ENCODE measurements at regions not wholly inside any gene's neighbourhood (a gene's known extent, or its start where the extent isn't known, plus 50 kb on each side); places are given as distances from the start of the nearest gene placed in this dataset.
"Not testable (repeated sequence)": the region's sequence is repeated elsewhere in the genome, so short reads cannot be mapped to it uniquely, and the experiment has no call there.

- DNase-seq (ENCODE audit: low spot score), result no peak
Measured at GRCh38 chr11:87971354-87971753, 203.9 kb downstream of the RAB38 start.

DNA sequence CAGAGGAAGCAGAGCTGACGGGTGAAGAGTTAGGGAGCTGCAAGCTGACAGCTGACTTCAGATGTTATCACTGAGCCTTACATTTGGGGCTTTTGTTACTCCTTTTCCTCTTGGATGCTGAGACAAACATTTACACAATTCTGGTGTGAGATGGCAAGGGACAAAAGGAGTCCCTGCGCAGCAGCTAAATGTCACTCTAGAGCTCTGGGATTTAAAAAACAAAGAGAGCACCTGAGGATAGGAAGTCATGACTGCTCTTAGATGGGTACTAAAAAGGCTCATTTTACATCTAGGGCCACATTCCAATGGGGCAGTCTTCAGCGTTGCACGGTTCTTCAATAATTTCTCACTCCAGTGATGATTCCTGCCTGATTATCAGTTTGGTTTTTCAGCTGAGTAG lies 204.5 kb downstream of the RAB38 start:
- no peak for DNase-seq (ENCODE audit: low spot score)

GRCh38 chr11:87967459-87967858 lies 207.8 kb downstream of the RAB38 start:
- DNase-seq (ENCODE audit: low spot score), result no peak

GRCh38 chr11:87966694-87967093 lies 208.5 kb downstream of the RAB38 start:
- DNase-seq (ENCODE audit: low spot score), result no peak

GRCh38 chr11:87966216-87966615 lies 209.0 kb downstream of the RAB38 start:
- DNase-seq (ENCODE audit: low spot score), result no peak

- DNase-seq (ENCODE audit: low spot score), result no peak
Measured at GRCh38 chr11:87961606-87962005, 213.6 kb downstream of the RAB38 start.

- DNase-seq (ENCODE audit: low spot score), result no peak
Measured at GRCh38 chr11:87957961-87958360, 217.3 kb downstream of the RAB38 start.

DNA sequence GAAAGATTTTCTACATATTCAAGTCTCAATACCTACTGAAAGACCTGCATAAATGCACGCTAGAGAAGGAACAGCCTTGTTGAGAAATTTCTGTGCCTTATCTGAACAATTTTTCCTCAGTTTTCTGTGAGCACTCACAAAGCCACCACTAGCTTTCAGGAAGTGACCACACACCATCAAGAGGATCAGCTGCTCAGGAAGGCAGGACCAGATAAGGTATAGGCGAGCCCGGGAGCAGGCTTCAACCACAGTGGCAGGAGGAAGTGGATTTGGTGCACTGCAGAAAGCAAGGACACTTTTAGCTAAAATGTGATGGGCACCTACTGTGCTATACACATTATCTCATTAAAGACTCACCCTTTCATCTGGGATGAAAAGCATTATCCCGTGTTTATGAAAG lies 220.8 kb downstream of the RAB38 start:
- DNase-seq (ENCODE audit: low spot score), result no peak

GRCh38 chr11:87942786-87943185 lies 232.5 kb downstream of the RAB38 start:
- no peak for DNase-seq (ENCODE audit: low spot score)

DNA sequence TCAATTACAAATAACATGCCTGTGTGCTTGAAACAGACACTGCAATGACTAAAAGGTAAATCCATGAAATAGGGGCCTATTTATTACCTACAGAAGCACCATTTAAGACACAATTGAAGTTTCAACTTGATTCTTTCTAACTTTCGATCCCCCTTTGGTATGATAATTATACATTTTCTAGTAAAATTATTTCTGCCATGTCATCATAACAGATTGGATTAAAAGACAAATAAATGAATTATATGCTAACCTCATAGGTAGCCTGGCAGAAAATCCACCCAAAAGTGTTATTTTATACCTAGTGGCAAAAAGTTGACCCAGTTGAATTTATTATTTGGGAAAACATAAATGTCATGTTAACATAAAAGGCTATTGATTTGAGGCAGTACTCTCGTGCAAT lies 241.1 kb downstream of the RAB38 start:
- no peak for DNase-seq (ENCODE audit: low spot score)

DNA sequence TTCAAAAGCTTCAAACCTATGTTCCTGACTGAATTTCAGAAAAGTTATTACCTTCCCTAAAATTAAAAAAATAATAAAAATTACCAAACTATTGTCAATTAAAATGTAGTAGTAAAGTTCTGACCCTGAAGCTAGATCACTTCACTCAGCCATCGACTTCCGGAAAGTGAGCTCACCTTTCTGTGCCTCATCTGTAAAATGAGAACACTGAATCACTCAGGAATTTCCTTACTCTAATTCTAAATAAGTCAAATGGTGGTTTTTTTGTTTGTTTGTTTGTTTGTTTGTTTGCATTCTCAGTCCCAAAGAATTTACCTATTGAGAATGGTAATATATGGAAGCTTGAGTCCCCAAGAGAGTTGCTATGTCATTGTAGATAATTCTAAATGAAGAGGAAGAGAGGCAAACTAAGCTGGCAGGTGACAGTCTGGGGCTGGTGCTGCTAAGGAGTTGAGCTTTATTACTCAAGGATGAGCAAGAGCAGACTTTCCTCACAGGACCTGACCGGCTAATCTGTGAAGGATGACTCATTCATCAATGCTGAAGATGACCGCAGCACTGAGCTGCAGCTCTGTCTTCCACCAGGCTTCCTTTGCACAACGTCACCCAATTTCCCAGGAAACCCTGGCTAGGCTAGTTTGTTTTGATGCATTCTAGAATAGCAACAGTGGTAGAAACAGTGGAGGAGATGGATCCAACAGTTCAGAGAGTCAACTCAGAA lies 248.8 kb downstream of the RAB38 start:
- DNase-seq (ENCODE audit: low spot score), result no peak

DNA sequence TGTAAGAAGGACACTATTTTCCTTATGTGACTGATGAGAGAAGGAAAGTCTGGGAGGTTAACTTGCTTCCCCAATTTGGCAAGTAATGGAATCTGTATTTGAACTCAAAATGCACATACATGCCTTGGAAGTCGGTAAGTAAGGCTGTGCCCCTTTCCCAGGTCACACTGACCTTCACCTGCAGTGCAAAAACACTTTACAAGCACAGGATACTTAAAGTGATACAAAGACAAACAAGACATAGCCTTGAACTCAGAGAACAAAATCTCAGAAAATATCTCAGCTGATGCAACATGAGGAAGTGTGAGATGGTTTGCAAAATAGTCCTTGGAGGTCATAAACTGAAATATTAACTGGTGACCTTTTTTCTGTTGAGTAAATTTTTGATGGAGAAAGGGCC lies 251.1 kb downstream of the RAB38 start:
- no peak for DNase-seq (ENCODE audit: low spot score)

DNA sequence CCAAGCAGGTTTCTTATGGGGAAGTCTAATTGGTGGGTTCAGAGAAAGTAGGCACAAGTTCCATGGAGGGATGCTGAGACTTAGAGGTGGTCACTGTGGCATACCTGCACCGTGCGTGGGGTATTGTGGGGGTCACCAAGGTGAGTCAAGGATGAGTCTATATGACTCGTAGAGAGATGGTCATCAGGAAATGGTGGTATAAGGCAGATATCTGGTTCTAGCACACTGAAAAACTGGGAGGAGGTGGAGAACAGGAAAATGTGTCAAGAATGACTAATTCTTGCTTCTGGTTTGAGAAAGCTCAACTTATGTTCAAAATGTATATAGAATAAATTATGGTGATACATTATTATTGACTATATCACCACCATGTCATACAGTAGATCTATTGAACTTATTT lies 258.1 kb downstream of the RAB38 start:
- no peak for DNase-seq (ENCODE audit: low spot score)

GRCh38 chr11:87909178-87909577 lies 266.1 kb downstream of the RAB38 start:
- no peak for DNase-seq (ENCODE audit: low spot score)

DNA sequence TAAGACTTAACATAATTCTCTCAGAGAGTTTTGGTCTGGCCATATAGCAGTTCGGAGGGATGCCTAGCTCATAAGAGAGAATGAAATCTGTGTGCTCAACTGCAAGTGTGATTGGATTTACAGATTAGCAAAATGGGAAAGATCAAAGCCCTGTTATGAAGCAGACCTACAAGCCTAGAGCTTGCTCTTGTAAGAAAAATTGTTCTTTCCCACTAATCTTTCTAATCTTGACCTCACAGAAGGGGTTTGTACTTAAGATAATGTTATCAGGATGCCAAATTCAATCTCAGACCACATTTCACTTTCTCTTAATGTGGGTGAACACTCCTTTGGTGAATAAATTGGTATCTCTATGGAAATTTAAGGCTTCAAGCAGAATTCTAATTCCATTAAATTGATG lies 267.2 kb downstream of the RAB38 start:
- no peak for DNase-seq (ENCODE audit: low spot score)

- no peak for DNase-seq (ENCODE audit: low spot score)
Measured at GRCh38 chr11:87903345-87903744, 271.9 kb downstream of the RAB38 start.

GRCh38 chr11:87901341-87901740 lies 273.9 kb downstream of the RAB38 start:
- no peak for DNase-seq (ENCODE audit: low spot score)

GRCh38 chr11:87897921-87898320 lies 277.3 kb downstream of the RAB38 start:
- no peak for DNase-seq (ENCODE audit: low spot score)

DNA sequence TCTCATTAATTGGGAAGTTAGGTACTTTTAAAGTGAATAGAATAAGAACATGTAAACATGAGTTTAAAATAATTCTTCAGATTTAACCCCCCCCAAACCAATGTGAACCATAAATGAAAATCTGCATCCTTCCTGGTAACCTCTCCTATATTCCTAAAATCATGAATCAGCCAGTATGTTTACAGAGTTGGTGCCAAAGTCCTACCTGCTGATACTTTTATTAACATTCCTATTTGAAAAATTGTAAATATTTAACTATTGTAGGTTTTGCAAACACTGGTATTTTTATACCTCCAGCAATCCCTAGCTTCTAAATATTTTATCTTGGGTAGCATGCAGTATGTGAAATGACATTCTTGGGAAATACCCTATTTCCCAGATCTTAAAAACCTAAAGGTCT lies 278.2 kb downstream of the RAB38 start:
- no peak for DNase-seq (ENCODE audit: low spot score)

GRCh38 chr11:87894961-87895360 lies 280.3 kb downstream of the RAB38 start:
- DNase-seq (ENCODE audit: low spot score), result no peak

DNA sequence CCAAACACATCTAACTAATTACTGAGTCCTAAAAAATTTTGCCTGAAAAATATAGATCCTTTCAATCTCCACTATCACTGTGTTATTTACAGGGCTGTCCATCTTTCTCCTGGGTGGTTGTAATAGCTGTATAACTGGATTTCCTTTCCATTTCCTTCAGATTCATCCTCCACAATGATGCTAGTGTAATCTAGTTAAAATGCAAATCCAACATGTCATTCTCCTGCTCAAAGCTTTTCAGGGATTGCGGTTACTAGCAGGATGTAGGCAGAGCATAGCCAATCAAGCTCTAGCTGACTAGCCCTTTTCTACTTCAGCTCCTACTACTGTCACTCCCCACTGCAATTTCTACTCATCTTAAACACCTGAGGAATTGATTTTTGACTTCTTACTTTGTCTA lies 283.0 kb downstream of the RAB38 start:
- no peak for DNase-seq (ENCODE audit: low spot score)

GRCh38 chr11:87889126-87889525 lies 286.1 kb downstream of the RAB38 start:
- DNase-seq (ENCODE audit: low spot score), result no peak

DNA sequence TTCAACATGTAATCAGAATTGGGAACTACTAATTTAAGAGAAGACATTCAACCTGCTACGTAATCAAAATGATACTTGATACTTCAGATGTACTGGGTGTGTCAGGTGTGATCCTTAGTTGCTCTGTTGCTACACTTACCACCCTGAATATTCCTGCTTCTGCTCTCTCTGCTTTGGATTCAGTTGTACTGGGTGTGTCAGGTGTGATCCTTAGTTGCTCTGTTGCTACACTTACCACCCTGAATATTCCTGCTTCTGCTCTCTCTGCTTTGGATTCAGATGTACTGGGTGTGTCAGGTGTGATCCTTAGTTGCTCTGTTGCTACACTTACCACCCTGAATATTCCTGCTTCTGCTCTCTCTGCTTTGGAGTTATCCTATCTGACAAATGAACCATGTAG lies 290.2 kb downstream of the RAB38 start:
- not testable (repeated sequence) for DNase-seq (ENCODE audit: low spot score)

- DNase-seq (ENCODE audit: low spot score), result no peak
Measured at GRCh38 chr11:87879118-87879517, 296.1 kb downstream of the RAB38 start.
